ENCODE measurements at regions not wholly inside any gene's neighbourhood (a gene's known extent, or its start where the extent isn't known, plus 50 kb on each side); places are given as distances from the start of the nearest gene placed in this dataset.

- Histone ChIP-seq H2AFZ (ENCODE audit: low read depth, low read length) (no peak overlapping the region), H4K20me1 (replicated peaks; ENCODE audit: control insufficient read depth, insufficient read depth, low read length) (peaks cover 3% of the 10 kb centered on the region; the same call in 1 of the 2 replicates), H3K9ac (ENCODE audit: insufficient read depth in 1 of 2, low read depth in 2 of 2, low read length in 2 of 2) (no peak overlapping the region), H3K27me3 (ENCODE audit: control insufficient read depth in 2 of 2, insufficient read depth in 2 of 2, low read length in 2 of 2) (peaks cover 53 to 93% of the 10 kb centered on the region in 2 experiments), H3K4me3 (no peak overlapping the region), H3K4me1 (replicated peaks in 1 of 2; ENCODE audit: control insufficient read depth in 2 of 2, insufficient read depth in 2 of 2, low read length in 2 of 2) (no peaks in the 10 kb centered on the region; a peak in 2 of 5 replicates), H3K27ac (ENCODE audit: extremely low read depth, low read depth, low read length) (no peak overlapping the region), H3K9me1 (ENCODE audit: control insufficient read depth, insufficient read depth, low read length) (no peaks in the 10 kb centered on the region), H3K9me3 (replicated peaks; ENCODE audit: control insufficient read depth, insufficient read depth, low read depth, low read length) (no peaks in the 10 kb centered on the region), H3K36me3 (ENCODE audit: control insufficient read depth, insufficient read depth, low read length) (no peaks in the 10 kb centered on the region), H3K79me2 (ENCODE audit: control insufficient read depth, insufficient read depth, low read length) (no peaks in the 10 kb centered on the region), H3K4me2 (ENCODE audit: insufficient read depth, low read length) (no peak overlapping the region)
- FAIRE-seq = no peak
- BruUV-seq (replicated peaks) = no TSS peak
- no peak for ATAC-seq
- CTCF ChIA-PET (ENCODE audit: low intra/inter-chr PET ratio) = interaction anchor here (0.7 kb wide), 1 partner anchor 216 kb away, joined by 3 read pairs; no protein-coding TSS in a partner anchor
- no peak for DNase-seq (ENCODE audit: extremely low read depth in 1 of 4, low spot score in 3 of 4)
- intact Hi-C loops (cut with micrococcal nuclease) = no loop called here
- in situ Hi-C loops (cut with MboI) = no loop called here
- POLR2A ChIA-PET = interaction anchor here (0.6 to 1.1 kb wide), 2 partner anchors 20 to 54 kb away, joined by 3 to 4 read pairs; no protein-coding TSS in a partner anchor
- 3% methylated on average over 3 of the region's 3 CpGs for WGBS (ENCODE audit: insufficient coverage, low coverage, missing lambda C conversion rate)
- TF ChIP-seq RAD51 (IDR thresholded peaks at IDR 0.05; ENCODE audit: borderline replicate concordance, low read depth) (no peak), ZNF239 (CRISPR knock-in tag; IDR thresholded peaks at IDR 0.05) (no peak), SETDB1 (IDR thresholded peaks at IDR 0.05; ENCODE audit: low read length) (no peak), NCOR1 (IDR thresholded peaks at IDR 0.05) (no peak), NKRF (IDR thresholded peaks at IDR 0.05; ENCODE audit: borderline replicate concordance) (no peak), SPI1 (IDR thresholded peaks at IDR 0.05; ENCODE audit: borderline replicate concordance, low read depth, low read length) (no peak), CEBPG (CRISPR knock-in tag; IDR thresholded peaks at IDR 0.05) (no peak), CEBPG (tag; conservative IDR thresholded peaks at IDR 0.05 in 1 of 2, IDR thresholded peaks at IDR 0.05 in 1 of 2) (no peak), NCOA1 (IDR thresholded peaks at IDR 0.05; ENCODE audit: low read depth) (no peak), RBM34 (IDR thresholded peaks at IDR 0.05; ENCODE audit: borderline replicate concordance, insufficient read depth, low read length) (no peak), KLF10 (CRISPR knock-in tag; IDR thresholded peaks at IDR 0.05) (no peak), ZNF121 (CRISPR knock-in tag; conservative IDR thresholded peaks at IDR 0.05) (no peak), CTCFL (IDR thresholded peaks at IDR 0.05; ENCODE audit: borderline replicate concordance, insufficient read depth, low read depth, low read length, poor library complexity, severe bottlenecking) (no peak), ARID4B (CRISPR knock-in tag; IDR thresholded peaks at IDR 0.05) (no peak), USF1 (CRISPR knock-in tag; IDR thresholded peaks at IDR 0.05) (no peak)
These were observed 74.3 kb downstream of the RPUSD4 start for GRCh38 chr11:126137136-126137535.
